WTC11 (cell line): ENCODE measurements at regions not wholly inside any gene's neighbourhood (a gene's known extent, or its start where the extent isn't known, plus 50 kb on each side); places are given as distances from the start of the nearest gene placed in this dataset.

Source experiments
- ATF3 ChIP-seq: sonication (generic); formaldehyde crosslinking; conservative IDR thresholded peaks from 2 replicates; pipeline ENCODE4 v1.8.1; 2022; ENCODE audit warnings: mild to moderate bottlenecking, missing genetic modification reagents
- CDX4 ChIP-seq: fragments of 250-450 bp; sonication (Bioruptor Pico); IDR thresholded peaks from 2 replicates; pipeline ENCODE4 v1.9.0; 2021; ENCODE audit warnings: moderate library complexity, mild to moderate bottlenecking, inconsistent platforms, borderline replicate concordance
- CTCF ChIP-seq: fragments of 200-600 bp; IDR thresholded peaks from 2 replicates; pipeline ENCODE4 v1.8.0; 2022; ENCODE audit warnings: antibody characterized with exemption
- FOXK1 ChIP-seq: sonication (generic); formaldehyde crosslinking; IDR thresholded peaks from 2 replicates; pipeline ENCODE4 v1.8.0; 2022; ENCODE audit warnings: mild to moderate bottlenecking, moderate library complexity, missing genetic modification reagents
- HMGXB4 ChIP-seq: sonication (generic); formaldehyde crosslinking; IDR thresholded peaks from 2 replicates; pipeline ENCODE4 v1.8.1; 2023; ENCODE audit warnings: mild to moderate bottlenecking, moderate library complexity, missing genetic modification reagents
- IRF1 ChIP-seq: sonication (generic); formaldehyde crosslinking; IDR thresholded peaks from 2 replicates; pipeline ENCODE4 v1.8.0; 2023; ENCODE audit warnings: missing genetic modification reagents
- KAT7 ChIP-seq: sonication (generic); formaldehyde crosslinking; IDR thresholded peaks from 2 replicates; pipeline ENCODE4 v1.8.1; 2023; ENCODE audit warnings: missing genetic modification reagents, mild to moderate bottlenecking, borderline replicate concordance
- NR2C2 ChIP-seq: sonication (generic); formaldehyde crosslinking; IDR thresholded peaks from 2 replicates; pipeline ENCODE4 v1.8.0; 2022; ENCODE audit warnings: mild to moderate bottlenecking, missing genetic modification reagents
- SMAD3 ChIP-seq: sonication (generic); formaldehyde crosslinking; IDR thresholded peaks from 2 replicates; pipeline ENCODE4 v1.8.0; 2022; ENCODE audit warnings: missing genetic modification reagents, mild to moderate bottlenecking, borderline replicate concordance
- SP1 ChIP-seq: sonication (generic); formaldehyde crosslinking; conservative IDR thresholded peaks from 2 replicates; pipeline ENCODE4 v1.8.1; 2022; ENCODE audit warnings: missing genetic modification reagents
- ZNF281 ChIP-seq: sonication (generic); formaldehyde crosslinking; IDR thresholded peaks from 2 replicates; pipeline ENCODE4 v1.8.0; 2023; ENCODE audit warnings: mild to moderate bottlenecking, missing genetic modification reagents
- ZNF423 ChIP-seq: fragments of 250-450 bp; sonication (Bioruptor Pico); IDR thresholded peaks from 2 replicates; pipeline ENCODE4 v2.1.2; 2022; ENCODE audit warnings: mild to moderate bottlenecking, moderate library complexity

GRCh38 chr2:120453635-120453998, 107.7 kb downstream of the INHBB start:
- TF ChIP-seq SP1 (CRISPR knock-in tag) (no peak), CTCF (no peak), CDX4 (no peak), SMAD3 (CRISPR knock-in tag) (no peak), KAT7 (CRISPR knock-in tag) (no peak), IRF1 (no peak), ATF3 (no peak), NR2C2 (no peak), HMGXB4 (CRISPR knock-in tag) (no peak), ZNF423 (CRISPR knock-in tag) (no peak), ZNF281 (no peak), FOXK1 (no peak)
